GM18502 (cell line): ENCODE measurements at regions not wholly inside any gene's neighbourhood (a gene's known extent, or its start where the extent isn't known, plus 50 kb on each side); places are given as distances from the start of the nearest gene placed in this dataset.
A peak's percentile ranks its signal among the peaks of the same experiment; 100 is the strongest.

Experiments used
- ATAC-seq: cut with Tn5 transposase; IDR thresholded peaks from one replicate; pipeline ENCODE4 v1.9.1; 2021; ENCODE audit warnings: mild to moderate bottlenecking; ENCODE audit not compliant: unreplicated experiment, poor library complexity

DNA sequence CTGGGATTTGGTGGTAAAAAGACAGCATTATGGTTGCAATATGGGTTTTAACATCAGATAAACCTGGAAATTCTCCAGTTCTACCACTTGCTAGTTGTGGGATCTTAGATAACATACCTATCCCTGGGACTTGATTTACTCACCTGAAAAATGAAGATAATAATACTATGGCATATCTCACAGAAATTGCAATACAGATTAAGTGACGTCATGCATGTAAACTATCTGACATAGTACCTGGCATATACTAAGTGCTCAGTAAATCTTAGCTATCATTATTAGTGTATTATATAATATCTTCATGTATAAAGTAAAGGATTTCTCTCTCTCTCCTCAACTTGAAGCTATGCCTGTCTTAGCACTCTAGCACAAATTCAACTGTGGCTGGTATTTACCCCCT is 192.5 kb downstream of the PCDH19 start:
- no peak for ATAC-seq

- ATAC-seq = no peak
Observed at GRCh38 chrX:100216083-100216482, 194.0 kb downstream of the PCDH19 start.

GRCh38 chrX:100208076-100208475 is 202.0 kb downstream of the PCDH19 start:
- peak; percentile 8 for ATAC-seq

GRCh38 chrX:100207331-100208024 is 202.6 kb downstream of the PCDH19 start:
- ATAC-seq = peak; percentile 71

GRCh38 chrX:100204534-100204933 is 205.5 kb downstream of the PCDH19 start:
- no peak for ATAC-seq

- no peak for ATAC-seq
Observed at GRCh38 chrX:100194082-100194775, 215.8 kb downstream of the PCDH19 start.
